ENCODE measurements at regions not wholly inside any gene's neighbourhood (a gene's known extent, or its start where the extent isn't known, plus 50 kb on each side); places are given as distances from the start of the nearest gene placed in this dataset.

GRCh38 chr7:91759205-91759863 is 121.2 kb downstream of the MTERF1 start:
- no peak overlapping the region for H3K4me3 Mint-ChIP-seq
- 75% methylated on average over 4 of the region's 4 CpGs for WGBS (ENCODE audit: insufficient coverage)
- DNase-seq, result no peak
- H3K27ac Mint-ChIP-seq, result no peak overlapping the region
- Histone ChIP-seq H3K9me3 (ENCODE audit: control insufficient read depth, insufficient read depth, low read length) (peaks cover 14% of the 10 kb centered on the region), H3K27me3 (ENCODE audit: control insufficient read depth, insufficient read depth, low read length) (no peaks in the 10 kb centered on the region), H3K36me3 (ENCODE audit: control insufficient read depth, insufficient read depth, low read length) (no peaks in the 10 kb centered on the region), H3K4me1 (ENCODE audit: control insufficient read depth, insufficient read depth, low read length) (no peaks in the 10 kb centered on the region), H3K27ac (ENCODE audit: low read length) (no peak overlapping the region), H3K4me3 (ENCODE audit: low read length) (no peak overlapping the region)
- H3K4me1 Mint-ChIP-seq, result no peaks in the 10 kb centered on the region
- H3K27me3 Mint-ChIP-seq (ENCODE audit: low read depth in 2 of 2), result no peaks in the 10 kb centered on the region
- intact Hi-C loops (cut with micrococcal nuclease), result no loop called here
- H3K9me3 Mint-ChIP-seq, result peaks cover 18 to 27% of the 10 kb centered on the region in 2 donors
- peaks cover 18% of the 10 kb centered on the region for H3K36me3 Mint-ChIP-seq
- no peak for ATAC-seq
- TF ChIP-seq, protein P1, sequence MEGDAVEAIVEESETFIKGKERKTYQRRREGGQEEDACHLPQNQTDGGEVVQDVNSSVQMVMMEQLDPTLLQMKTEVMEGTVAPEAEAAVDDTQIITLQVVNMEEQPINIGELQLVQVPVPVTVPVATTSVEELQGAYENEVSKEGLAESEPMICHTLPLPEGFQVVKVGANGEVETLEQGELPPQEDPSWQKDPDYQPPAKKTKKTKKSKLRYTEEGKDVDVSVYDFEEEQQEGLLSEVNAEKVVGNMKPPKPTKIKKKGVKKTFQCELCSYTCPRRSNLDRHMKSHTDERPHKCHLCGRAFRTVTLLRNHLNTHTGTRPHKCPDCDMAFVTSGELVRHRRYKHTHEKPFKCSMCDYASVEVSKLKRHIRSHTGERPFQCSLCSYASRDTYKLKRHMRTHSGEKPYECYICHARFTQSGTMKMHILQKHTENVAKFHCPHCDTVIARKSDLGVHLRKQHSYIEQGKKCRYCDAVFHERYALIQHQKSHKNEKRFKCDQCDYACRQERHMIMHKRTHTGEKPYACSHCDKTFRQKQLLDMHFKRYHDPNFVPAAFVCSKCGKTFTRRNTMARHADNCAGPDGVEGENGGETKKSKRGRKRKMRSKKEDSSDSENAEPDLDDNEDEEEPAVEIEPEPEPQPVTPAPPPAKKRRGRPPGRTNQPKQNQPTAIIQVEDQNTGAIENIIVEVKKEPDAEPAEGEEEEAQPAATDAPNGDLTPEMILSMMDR (IDR thresholded peaks at IDR 0.05), result no peak

GRCh38 chr7:91767820-91768219 is 112.7 kb downstream of the MTERF1 start:
- no peak overlapping the region for H3K27ac ChIP-seq (ENCODE audit: low read length)
- Mint-ChIP-seq H3K36me3 (peaks cover 5% of the 10 kb centered on the region), H3K4me1 (no peaks in the 10 kb centered on the region), H3K9me3 (peaks cover 3 to 13% of the 10 kb centered on the region in 2 donors), H3K27me3 (ENCODE audit: low read depth in 2 of 2) (no peaks in the 10 kb centered on the region), H3K4me3 (no peak overlapping the region), H3K27ac (no peak overlapping the region)
- intact Hi-C loops (cut with micrococcal nuclease), result no loop called here
- peaks cover 2% of the 10 kb centered on the region for H3K9me3 ChIP-seq (ENCODE audit: control insufficient read depth, insufficient read depth, low read length)
- H3K36me3 ChIP-seq (ENCODE audit: control insufficient read depth, insufficient read depth, low read length), result no peaks in the 10 kb centered on the region
- 91% methylated on average over 10 of the region's 10 CpGs for WGBS (ENCODE audit: insufficient coverage)
- H3K4me3 ChIP-seq (ENCODE audit: low read length), result no peak overlapping the region
- TF ChIP-seq, protein P1 (IDR thresholded peaks at IDR 0.05), result no peak
- DNase-seq (no peak), ATAC-seq (no peak)
- no peaks in the 10 kb centered on the region for H3K27me3 ChIP-seq (ENCODE audit: control insufficient read depth, insufficient read depth, low read length)
- no peaks in the 10 kb centered on the region for H3K4me1 ChIP-seq (ENCODE audit: control insufficient read depth, insufficient read depth, low read length)

- H3K27ac Mint-ChIP-seq, result no peak overlapping the region
- H3K4me3 Mint-ChIP-seq, result no peak overlapping the region
- WGBS (ENCODE audit: insufficient coverage), result no CpG with 5 or more reads among the region's 1 CpG
- H3K4me1 Mint-ChIP-seq, result no peaks in the 10 kb centered on the region
- no peaks in the 10 kb centered on the region for H3K27me3 ChIP-seq (ENCODE audit: control insufficient read depth, insufficient read depth, low read length)
- H3K4me3 ChIP-seq (ENCODE audit: low read length), result no peak overlapping the region
- H3K36me3 ChIP-seq (ENCODE audit: control insufficient read depth, insufficient read depth, low read length), result no peaks in the 10 kb centered on the region
- H3K27ac ChIP-seq (ENCODE audit: low read length), result no peak overlapping the region
- TF ChIP-seq, protein P1 (IDR thresholded peaks at IDR 0.05), result no peak
- H3K36me3 Mint-ChIP-seq, result no peaks in the 10 kb centered on the region
- no peaks in the 10 kb centered on the region for H3K27me3 Mint-ChIP-seq (ENCODE audit: low read depth in 2 of 2)
- no peaks in the 10 kb centered on the region for H3K4me1 ChIP-seq (ENCODE audit: control insufficient read depth, insufficient read depth, low read length)
- DNase-seq, result no peak
- intact Hi-C loops (cut with micrococcal nuclease), result no loop called here
- no peak for ATAC-seq
- peaks cover 2 to 6% of the 10 kb centered on the region in 2 donors for H3K9me3 Mint-ChIP-seq
- no peaks in the 10 kb centered on the region for H3K9me3 ChIP-seq (ENCODE audit: control insufficient read depth, insufficient read depth, low read length)
These were observed 109.1 kb downstream of the MTERF1 start for GRCh38 chr7:91771394-91771793.

Measured in natural killer cell (primary cell).